ENCODE measurements at regions not wholly inside any gene's neighbourhood (a gene's known extent, or its start where the extent isn't known, plus 50 kb on each side); places are given as distances from the start of the nearest gene placed in this dataset.
A peak's percentile ranks its signal among the peaks of the same experiment; 100 is the strongest.
"Not testable (repeated sequence)": the region's sequence is repeated elsewhere in the genome, so short reads cannot be mapped to it uniquely, and the experiment has no call there.

DNA sequence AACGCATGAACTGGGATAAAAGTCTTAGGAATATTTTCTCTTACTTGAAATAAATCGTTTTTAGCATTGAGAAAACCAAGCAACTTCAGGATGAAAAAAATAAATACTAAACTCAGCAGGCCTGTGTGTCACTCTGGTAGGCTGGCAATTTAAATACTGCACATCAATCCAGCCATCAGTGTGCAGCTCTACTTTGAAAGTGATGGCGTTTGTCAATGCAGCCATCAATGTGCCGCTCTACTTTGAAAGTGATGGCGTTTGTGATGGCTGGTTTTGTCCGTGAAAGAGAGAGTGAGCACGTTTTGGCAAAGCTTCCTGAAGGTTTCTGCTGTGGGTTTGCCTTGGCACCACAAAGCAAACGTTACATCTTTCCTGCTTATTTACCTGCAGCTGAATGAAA lies 543.5 kb upstream of the SALL3 start:
- no peak for DNase-seq (ENCODE audit: low spot score)

DNA sequence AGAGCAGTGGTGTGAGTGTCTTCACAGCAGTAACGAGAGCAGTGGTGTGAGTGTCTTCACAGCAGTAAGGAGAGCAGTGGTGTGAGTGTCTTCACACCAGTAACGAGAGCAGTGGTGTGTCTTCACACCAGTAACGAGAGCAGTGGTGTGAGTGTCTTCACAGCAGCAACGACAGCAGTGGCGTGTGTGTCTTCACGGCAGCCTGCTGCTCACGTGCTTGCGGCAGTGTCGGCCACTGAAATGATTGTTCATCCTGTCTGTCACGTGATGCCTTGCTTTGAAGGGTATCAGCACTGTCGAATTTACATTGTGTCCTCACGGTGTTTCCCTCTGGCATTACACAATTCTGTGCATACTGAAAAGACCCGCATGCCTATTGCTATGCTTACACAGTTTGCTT lies 541.4 kb upstream of the SALL3 start:
- DNase-seq (ENCODE audit: low spot score) = not testable (repeated sequence)

DNA sequence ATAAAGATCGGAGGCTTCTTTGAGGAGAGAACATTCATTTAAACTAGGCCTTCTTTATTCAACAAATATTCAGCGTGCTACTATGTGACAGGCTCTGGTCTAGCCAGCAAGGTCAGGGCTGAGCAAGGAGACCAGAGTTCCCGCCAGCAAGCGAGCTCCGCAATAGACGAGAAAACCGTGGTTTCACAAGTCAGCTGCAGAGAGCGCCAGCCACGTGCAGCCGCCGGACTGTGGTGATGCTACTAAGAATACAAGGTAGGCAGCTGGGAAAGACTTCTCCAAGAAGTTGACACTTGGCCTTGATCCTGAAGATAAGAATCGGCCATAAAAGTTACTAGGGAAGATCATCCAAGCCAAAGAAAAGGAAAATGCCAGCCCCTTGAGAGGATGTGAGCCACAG lies 533.7 kb upstream of the SALL3 start:
- DNase-seq (ENCODE audit: low spot score) = no peak

DNA sequence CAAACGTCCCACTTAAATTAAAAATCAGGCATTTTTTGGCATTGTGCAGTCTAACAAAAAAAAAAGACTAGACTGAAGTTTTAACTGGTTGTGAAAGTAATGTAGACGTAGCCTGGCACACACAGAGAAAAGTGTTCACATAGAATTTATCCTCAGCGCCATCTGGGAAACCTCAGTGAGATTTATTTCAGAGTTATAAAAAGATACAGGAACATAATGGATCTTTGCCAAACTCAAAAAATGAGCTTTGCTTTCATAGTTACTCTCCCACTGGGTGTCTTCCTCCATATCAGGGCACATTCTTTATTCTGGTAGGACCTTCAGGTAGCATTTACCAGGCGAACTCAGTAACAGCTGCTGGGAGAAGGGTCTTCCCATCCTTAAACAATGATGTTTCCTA lies 532.4 kb upstream of the SALL3 start:
- no peak for DNase-seq (ENCODE audit: low spot score)

DNA sequence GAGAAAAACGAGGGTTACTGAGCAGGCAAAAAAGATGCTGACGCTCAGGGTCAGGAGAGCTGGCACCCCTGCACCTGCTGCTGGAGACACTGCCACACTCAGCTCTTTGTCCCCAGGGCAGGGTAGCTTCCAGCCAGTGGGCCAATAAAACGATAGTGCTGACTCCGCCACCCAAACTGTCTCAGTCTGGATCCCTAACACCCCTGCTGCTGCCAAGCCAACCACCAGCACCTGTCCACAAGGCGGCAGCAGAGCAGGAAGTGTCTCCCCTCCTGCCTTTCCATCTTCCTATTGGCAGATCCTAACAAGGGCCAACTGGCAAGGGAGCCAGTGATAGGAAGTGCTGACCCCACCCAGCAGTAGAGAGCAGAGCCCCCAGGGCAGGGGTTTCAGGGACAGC lies 531.5 kb upstream of the SALL3 start:
- DNase-seq (ENCODE audit: low spot score) = peak; percentile 2

DNA sequence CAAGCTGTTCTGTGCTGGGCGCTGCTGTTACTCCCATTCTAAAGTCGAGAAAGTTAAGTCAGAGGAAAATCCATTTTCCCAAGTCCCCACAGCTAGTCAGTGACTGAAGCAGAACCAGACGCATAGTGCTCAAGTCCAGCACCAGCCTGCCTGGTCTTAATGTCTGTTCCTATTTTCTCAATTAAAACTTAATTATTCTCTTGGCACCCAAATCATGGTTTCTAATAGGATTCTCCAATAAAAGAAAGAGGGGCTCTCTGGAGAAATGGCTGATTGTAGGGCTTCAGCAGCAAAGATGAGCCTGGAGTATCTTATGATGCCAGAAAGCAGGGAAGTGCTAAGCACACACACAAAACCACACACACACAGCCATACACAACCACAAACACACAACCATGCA lies 531.0 kb upstream of the SALL3 start:
- no peak for DNase-seq (ENCODE audit: low spot score)

DNA sequence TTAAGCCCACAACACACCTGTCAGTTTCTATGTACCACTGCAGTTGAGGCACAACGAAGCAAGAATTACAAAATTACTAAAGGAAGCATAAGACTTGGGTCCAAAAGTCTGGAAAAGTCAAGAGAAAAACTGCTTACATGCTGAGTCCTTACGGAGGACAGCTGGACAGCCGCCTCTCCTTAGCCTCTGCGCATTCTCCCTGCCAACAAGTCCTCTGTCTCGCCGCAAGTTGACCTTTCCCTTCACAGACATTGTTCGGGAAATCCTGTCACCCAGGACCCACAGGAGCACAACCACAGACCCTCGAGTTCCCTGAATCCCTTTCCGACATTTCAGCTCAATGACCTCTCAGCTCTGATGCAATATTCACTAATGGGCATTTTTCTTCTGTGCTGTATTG lies 525.4 kb upstream of the SALL3 start:
- no peak for DNase-seq (ENCODE audit: low spot score)

GRCh38 chr18:78455386-78455785 lies 524.2 kb upstream of the SALL3 start:
- DNase-seq (ENCODE audit: low spot score) = no peak

DNA sequence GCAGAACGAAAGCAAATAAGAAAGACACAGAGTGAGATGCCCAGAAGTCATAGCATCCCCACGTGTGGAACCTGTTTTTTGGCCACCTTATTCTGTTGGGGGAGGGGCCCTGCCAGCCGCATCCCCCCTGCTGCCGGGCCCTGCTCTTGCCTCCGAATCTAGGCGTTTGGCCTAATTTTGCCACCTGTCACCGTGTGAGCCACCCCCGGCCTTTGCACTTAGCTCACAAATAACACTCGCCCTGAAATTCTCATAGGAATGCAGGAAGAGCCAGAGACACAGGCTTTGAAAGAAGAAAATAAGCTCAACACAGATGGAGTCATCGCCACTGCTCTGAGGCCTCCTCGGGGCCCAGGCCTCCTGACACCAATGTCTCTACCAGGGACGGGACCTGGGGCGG lies 522.6 kb upstream of the SALL3 start:
- DNase-seq (ENCODE audit: low spot score) = no peak

DNA sequence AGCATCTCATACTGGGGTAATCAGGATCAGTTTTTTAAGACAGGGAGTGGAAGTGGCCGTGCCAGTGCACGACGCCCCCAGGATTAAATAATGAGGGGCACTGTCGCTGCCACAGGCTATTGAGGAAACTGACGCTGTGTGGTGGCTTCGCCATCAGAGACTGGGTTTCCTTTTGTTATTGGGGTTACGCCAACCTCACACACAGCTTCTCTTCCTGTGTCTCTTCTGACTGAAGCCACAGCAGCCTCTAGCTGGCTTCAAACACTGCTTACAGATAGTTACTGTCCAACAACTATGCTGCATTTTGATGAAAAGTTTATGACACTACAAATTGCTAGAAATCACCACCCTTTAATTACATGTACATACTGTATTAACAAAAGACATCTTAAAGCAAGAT lies 521.9 kb upstream of the SALL3 start:
- no peak for DNase-seq (ENCODE audit: low spot score)

DNA sequence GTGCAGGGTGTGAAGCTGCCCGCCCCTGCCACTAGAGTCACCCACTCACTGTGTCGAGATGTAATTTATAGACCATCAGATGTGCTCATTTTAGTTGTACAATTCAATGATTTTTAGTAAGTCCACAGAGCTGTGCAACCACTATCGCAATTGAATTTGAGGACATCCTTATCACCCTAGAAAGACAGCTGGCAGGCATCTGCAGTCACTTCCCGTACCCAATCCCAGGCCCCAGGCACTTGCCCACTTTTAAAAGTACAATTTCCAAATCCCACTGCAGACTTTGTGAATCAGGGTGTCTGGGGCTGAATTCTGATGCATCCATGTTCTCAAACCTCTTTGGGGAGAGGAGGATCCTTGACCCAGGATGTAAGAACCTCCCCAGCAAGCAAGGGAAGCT lies 521.3 kb upstream of the SALL3 start:
- no peak for DNase-seq (ENCODE audit: low spot score)

- DNase-seq (ENCODE audit: low spot score) = no peak
Measured at GRCh38 chr18:78459668-78460067, 520.0 kb upstream of the SALL3 start.

GRCh38 chr18:78460558-78460957 lies 519.1 kb upstream of the SALL3 start:
- DNase-seq (ENCODE audit: low spot score) = no peak

DNA sequence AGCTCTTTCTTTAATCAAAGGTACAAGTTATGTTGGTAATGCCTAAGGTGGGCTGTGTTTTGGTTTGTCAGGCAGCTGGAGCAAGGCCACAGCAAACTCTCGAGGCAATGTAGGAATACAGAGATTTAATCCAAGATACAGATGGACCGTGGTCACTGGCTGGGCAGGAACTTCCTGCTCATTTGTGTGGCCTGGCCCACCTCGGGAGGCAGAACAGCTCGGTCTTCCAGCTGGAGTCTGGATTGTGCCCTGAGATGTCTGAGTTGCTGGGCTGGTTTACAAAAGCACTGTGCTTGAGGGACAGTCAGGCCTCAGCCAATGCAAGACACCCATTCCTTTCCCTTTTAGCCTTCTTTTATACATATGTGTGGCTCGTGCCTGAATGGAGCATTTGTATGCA lies 506.1 kb upstream of the SALL3 start:
- no peak for DNase-seq (ENCODE audit: low spot score)

- DNase-seq (ENCODE audit: low spot score) = no peak
Measured at GRCh38 chr18:78477840-78478239, 501.8 kb upstream of the SALL3 start.

DNA sequence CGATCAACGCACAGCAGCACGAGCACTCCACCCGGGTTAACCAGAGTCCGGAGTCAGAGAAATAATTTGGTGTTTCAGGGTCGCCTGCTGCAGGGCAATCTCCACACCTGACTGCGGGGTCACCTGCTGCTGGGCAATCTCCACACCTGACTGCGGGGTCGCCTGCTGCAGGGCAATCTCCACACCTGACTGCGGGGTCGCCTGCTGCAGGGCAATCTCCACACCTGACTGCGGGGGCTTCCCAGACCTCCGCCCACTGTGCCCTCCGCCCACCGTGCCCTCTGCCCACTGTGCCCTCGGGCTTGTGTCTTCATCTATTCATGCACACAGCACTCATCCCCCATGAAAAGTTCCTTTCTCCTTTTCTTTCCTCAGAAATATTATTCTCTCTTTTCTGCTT lies 500.2 kb upstream of the SALL3 start:
- DNase-seq (ENCODE audit: low spot score) = no peak

DNA sequence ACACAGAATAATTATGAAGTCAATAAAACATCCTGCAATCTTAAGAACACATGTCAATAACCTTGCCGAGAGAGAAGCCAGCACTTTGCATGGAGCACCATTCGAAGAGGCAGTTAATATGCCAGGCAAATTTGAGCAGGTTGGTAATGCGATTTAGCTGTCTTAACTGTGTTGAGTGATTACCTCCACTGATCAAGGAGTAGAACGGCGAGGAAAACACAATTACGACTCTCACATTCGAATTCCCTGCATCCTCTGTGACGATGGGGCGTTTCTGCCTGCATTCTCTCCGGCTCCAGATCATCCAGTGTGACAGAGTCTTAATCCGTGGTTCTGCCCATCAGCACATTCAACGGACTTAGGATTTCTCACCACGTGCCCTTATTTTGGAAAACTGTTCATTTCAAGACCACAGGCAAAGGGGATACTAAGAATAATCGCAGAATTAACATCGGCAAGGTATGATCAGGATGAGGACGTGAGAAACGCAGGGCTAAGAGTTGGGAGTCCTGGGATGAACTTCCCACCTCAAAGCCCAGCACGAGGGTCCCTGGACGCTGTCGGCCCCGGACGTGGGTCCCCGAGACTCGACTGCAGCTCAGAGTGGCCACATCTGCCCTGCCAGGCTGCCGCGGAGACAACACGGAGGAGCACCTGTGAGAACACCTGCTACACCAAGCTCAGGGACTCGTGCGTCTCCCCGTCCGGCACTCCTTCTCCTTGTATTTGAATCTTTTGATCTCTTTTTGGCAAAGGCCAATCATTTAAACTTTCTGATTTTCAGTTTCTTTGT lies 499.2 kb upstream of the SALL3 start:
- no peak for DNase-seq (ENCODE audit: low spot score)

GRCh38 chr18:78482378-78482777 lies 497.2 kb upstream of the SALL3 start:
- DNase-seq (ENCODE audit: low spot score) = no peak

DNA sequence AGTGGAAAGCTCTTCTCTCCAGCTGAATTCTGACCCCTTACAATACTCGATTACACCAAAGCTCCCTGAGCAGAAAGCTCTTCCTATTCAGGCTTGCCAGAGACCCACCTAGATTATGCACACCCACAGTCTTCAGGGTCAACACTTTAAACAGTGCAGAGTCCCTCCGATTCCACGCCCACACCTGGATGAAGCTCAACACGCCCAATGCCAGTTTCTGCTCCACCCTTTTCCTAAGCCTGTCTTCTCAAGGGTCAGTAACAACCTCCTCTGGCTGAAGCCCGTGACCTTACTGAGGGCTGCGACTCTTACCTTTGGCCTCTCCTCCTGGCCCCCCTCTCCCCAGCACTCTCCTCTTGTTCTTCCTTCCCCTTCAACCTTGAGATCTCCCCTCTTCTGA lies 492.0 kb upstream of the SALL3 start:
- no peak for DNase-seq (ENCODE audit: low spot score)

DNA sequence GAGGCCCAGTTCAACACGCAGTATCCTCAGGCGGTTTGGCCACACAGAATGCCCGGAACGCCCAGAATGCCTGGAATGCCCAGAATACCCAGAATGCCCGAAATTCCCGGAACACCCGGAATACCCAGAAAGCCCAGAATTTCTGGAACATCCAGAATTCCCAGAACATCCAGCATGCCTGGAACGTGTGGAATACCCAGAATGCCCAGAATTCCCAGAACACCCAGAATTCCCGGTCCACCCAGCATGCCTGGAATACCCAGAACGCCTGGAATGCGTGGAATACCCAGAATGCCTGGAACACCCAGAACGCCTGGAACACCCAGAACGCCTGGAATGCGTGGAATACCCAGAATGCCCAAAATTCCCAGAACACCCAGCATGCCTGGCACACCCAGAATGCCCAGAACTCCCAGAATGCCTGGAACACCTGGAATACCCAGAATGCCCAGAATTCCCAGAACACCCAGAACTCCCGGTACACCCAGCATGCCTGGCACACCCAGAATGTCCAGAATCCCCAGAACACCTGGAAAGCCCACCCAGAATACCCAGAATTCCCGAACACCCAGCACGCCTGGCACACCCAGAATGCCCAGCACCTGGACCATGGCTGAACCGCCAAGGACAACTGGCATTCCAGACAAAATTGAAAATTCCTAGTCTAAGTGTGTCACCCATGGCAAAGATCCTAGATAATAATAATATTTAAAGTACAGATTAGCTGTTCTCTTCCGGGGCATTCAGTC lies 487.4 kb upstream of the SALL3 start:
- DNase-seq (ENCODE audit: low spot score) = no peak

DNA sequence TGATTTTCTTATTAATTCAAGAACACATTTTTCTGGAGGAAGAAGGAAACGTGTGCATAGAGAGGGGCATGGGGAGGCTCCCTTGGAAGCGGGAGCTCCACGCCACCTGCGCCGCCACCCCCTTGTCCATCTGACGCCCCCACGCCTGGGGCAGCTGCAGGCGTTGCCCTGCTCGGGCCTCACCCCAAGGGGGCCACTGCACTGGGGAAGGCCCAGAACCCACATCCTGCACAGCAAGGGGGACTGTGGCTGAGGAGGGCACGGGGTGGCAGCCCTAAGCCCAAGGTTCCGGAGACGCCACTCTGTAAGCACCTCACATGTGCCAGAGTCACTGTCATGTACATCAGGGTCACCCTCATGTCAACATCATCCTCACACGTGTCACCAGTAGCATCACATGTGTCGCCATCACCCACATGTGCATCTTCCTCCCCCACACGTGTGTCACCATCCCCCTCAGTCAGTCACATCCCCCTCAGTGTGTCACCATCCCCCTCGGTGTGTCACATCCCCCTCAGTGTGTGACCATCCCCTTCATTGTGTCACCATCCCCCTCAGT lies 486.7 kb upstream of the SALL3 start:
- no peak for DNase-seq (ENCODE audit: low spot score)

DNA sequence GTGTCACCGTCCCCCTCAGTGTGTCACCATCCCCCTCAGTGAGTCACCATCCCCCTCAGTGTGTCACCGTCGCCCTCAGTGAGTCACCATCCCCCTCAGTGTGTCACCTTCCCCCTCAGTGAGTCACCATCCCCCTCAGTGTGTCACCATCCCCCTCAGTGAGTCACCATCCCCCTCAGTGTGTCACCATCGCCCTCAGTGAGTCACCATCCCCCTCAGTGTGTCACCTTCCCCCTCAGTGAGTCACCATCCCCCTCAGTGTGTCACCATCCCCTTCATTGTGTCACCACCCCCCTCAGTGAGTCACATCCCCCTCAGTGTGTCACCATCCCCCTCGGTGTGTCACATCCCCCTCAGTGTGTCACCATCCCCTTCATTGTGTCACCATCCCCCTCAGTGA lies 486.1 kb upstream of the SALL3 start:
- not testable (repeated sequence) for DNase-seq (ENCODE audit: low spot score)
